ENCODE measurements at regions not wholly inside any gene's neighbourhood (a gene's known extent, or its start where the extent isn't known, plus 50 kb on each side); places are given as distances from the start of the nearest gene placed in this dataset.

- no peak overlapping the region for H3K9ac ChIP-seq (ENCODE audit: low read length)
- ChIA-PET POLR2A (no interaction called here), RAD21 (ENCODE audit: low non-redundant PET in 1 of 2, low total read pairs in 2 of 2, uncharacterized antibody in 2 of 2, unreplicated experiment in 2 of 2) (no interaction called here), CTCF (no interaction called here)
- no peak for ATAC-seq
- TF ChIP-seq TCF7L2 (IDR thresholded peaks at IDR 0.05; ENCODE audit: borderline replicate concordance, extremely low read depth, insufficient read depth, insufficient read length) = no peak
- no peak for TF ChIP-seq SP1 (IDR thresholded peaks at IDR 0.05; ENCODE audit: low read depth)
- no peaks in the 10 kb centered on the region for H3K4me1 ChIP-seq (ENCODE audit: control insufficient read depth in 1 of 2, insufficient read depth in 2 of 2, low read length in 2 of 2)
- no peak overlapping the region for H2AFZ ChIP-seq (ENCODE audit: low read depth, low read length, poor library complexity, severe bottlenecking)
- intact Hi-C loops (cut with micrococcal nuclease) = no loop called here
- H3K4me2 ChIP-seq (ENCODE audit: low read length) = no peak overlapping the region
- no peaks in the 10 kb centered on the region for H3K27me3 ChIP-seq (ENCODE audit: insufficient read depth, low read length)
- no peaks in the 10 kb centered on the region for H4K20me1 ChIP-seq (ENCODE audit: insufficient read depth)
- no TSS peak for BruUV-seq (replicated peaks)
- H3K9me3 ChIP-seq (ENCODE audit: control insufficient read depth in 1 of 2, insufficient read depth in 1 of 2, low read depth in 1 of 2, low read length in 2 of 2) = no peaks in the 10 kb centered on the region
- no peak for DNase-seq (ENCODE audit: low read depth, low spot score)
- H3K36me3 ChIP-seq (ENCODE audit: control insufficient read depth in 1 of 2, insufficient read depth in 2 of 2, low read length in 2 of 2) = no peaks in the 10 kb centered on the region
- no peaks in the 10 kb centered on the region for H3K79me2 ChIP-seq (ENCODE audit: insufficient read depth, low read length)
- no peaks in the 10 kb centered on the region for H3K9me2 ChIP-seq (ENCODE audit: insufficient read depth)
- H3K27ac ChIP-seq (ENCODE audit: low read depth, low read length) = no peak overlapping the region
- no peak overlapping the region for H3K4me3 ChIP-seq (replicated peaks in 1 of 2; ENCODE audit: low read depth in 1 of 2, low read length in 2 of 2)
Observed at GRCh38 chr2:206383669-206384068, 59.7 kb upstream of the ADAM23 start.

- no peak for TF ChIP-seq JUND (IDR thresholded peaks at IDR 0.05)
- no peak for TF ChIP-seq ATF3 (IDR thresholded peaks at IDR 0.05)
- TF ChIP-seq CBX3 (IDR thresholded peaks at IDR 0.05; ENCODE audit: low read depth) = no peak
- TF ChIP-seq SP1 (IDR thresholded peaks at IDR 0.05; ENCODE audit: low read depth) = no peak
- H3K27me3 ChIP-seq (ENCODE audit: insufficient read depth, low read length) = no peaks in the 10 kb centered on the region
- no peak overlapping the region for H3K9ac ChIP-seq (ENCODE audit: low read length)
- ChIA-PET POLR2A (no interaction called here), CTCF (no interaction called here), RAD21 (ENCODE audit: low non-redundant PET in 1 of 2, low total read pairs in 2 of 2, uncharacterized antibody in 2 of 2, unreplicated experiment in 2 of 2) (no interaction called here)
- no peak overlapping the region for H3K4me3 ChIP-seq (replicated peaks in 1 of 2; ENCODE audit: low read depth in 1 of 2, low read length in 2 of 2)
- DNase-seq (ENCODE audit: low read depth, low spot score) = no peak
- H4K20me1 ChIP-seq (ENCODE audit: insufficient read depth) = no peaks in the 10 kb centered on the region
- no peaks in the 10 kb centered on the region for H3K9me3 ChIP-seq (ENCODE audit: control insufficient read depth in 1 of 2, insufficient read depth in 1 of 2, low read depth in 1 of 2, low read length in 2 of 2)
- H3K27ac ChIP-seq (ENCODE audit: low read depth, low read length) = no peak overlapping the region
- H3K9me2 ChIP-seq (ENCODE audit: insufficient read depth) = no peaks in the 10 kb centered on the region
- H2AFZ ChIP-seq (ENCODE audit: low read depth, low read length, poor library complexity, severe bottlenecking) = no peak overlapping the region
- BruUV-seq (replicated peaks) = no TSS peak
- no peaks in the 10 kb centered on the region for H3K79me2 ChIP-seq (ENCODE audit: insufficient read depth, low read length)
- no peaks in the 10 kb centered on the region for H3K36me3 ChIP-seq (ENCODE audit: control insufficient read depth in 1 of 2, insufficient read depth in 2 of 2, low read length in 2 of 2)
- intact Hi-C loops (cut with micrococcal nuclease) = no loop called here
- no peak overlapping the region for H3K4me2 ChIP-seq (ENCODE audit: low read length)
- ATAC-seq = no peak
- H3K4me1 ChIP-seq (ENCODE audit: control insufficient read depth in 1 of 2, insufficient read depth in 2 of 2, low read length in 2 of 2) = no peaks in the 10 kb centered on the region
Observed at GRCh38 chr2:206387808-206388207, 55.5 kb upstream of the ADAM23 start.

All from HCT116 (cell line).